ENCODE measurements at regions not wholly inside any gene's neighbourhood (a gene's known extent, or its start where the extent isn't known, plus 50 kb on each side); places are given as distances from the start of the nearest gene placed in this dataset.
"Not testable (repeated sequence)": the region's sequence is repeated elsewhere in the genome, so short reads cannot be mapped to it uniquely, and the experiment has no call there.

DNA sequence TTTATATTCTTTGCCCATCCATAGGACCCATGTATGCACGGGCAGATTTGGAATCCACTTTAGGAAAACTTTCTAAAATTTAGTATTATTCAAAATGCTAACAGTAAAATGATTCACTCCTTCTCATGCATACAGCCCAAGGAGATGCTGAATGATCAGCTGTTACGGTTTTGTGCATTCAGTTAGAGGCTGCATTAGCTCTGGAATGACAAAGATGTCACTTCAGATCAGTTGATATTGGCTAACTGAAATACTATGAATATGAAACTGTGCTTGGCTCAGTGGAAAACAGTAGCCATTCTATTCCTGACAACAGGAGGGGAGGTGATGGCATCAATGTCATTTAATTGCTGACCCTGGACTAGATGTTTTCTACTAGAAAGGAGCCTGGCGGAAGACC, 560.7 kb downstream of the ZNF608 start:
- H3K27me3 Mint-ChIP-seq: no peaks in the 10 kb centered on the region
- H3K4me1 Mint-ChIP-seq: no peaks in the 10 kb centered on the region
- DNase-seq (no peak), ATAC-seq (ENCODE audit: low read depth) (no peak)
- POLR2A ChIA-PET: no interaction called here
- no peak overlapping the region for H3K4me3 Mint-ChIP-seq
- H3K27ac Mint-ChIP-seq: no peak overlapping the region
- peaks cover 5% of the 10 kb centered on the region for H3K9me3 Mint-ChIP-seq
- H3K36me3 Mint-ChIP-seq: no peaks in the 10 kb centered on the region

DNA sequence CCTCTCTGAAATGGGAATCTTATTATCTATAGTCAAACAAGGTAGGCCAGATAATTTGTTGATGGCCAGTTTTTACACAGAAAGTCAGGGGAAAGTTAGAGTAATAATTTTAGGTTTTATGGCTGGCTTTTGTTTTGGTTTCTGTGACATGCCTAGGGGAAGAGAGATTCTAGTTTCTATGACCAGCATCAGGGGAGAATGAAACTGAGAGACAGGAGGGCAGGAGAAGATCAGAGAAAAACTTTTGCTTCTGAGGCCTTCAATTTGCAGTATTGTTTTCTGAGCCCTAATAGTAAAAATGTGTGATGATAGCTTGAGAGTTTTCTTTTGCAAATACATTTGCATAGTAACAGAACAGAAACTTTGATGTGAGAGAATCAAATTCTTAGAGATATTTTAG, 564.3 kb downstream of the ZNF608 start:
- no peak for ATAC-seq (ENCODE audit: low read depth)
- DNase-seq: no peak
- H3K27ac Mint-ChIP-seq: no peak overlapping the region
- H3K4me1 Mint-ChIP-seq: no peaks in the 10 kb centered on the region
- no peaks in the 10 kb centered on the region for H3K9me3 Mint-ChIP-seq
- H3K4me3 Mint-ChIP-seq: no peak overlapping the region
- H3K36me3 Mint-ChIP-seq: no peaks in the 10 kb centered on the region
- no peaks in the 10 kb centered on the region for H3K27me3 Mint-ChIP-seq
- POLR2A ChIA-PET: no interaction called here

DNA sequence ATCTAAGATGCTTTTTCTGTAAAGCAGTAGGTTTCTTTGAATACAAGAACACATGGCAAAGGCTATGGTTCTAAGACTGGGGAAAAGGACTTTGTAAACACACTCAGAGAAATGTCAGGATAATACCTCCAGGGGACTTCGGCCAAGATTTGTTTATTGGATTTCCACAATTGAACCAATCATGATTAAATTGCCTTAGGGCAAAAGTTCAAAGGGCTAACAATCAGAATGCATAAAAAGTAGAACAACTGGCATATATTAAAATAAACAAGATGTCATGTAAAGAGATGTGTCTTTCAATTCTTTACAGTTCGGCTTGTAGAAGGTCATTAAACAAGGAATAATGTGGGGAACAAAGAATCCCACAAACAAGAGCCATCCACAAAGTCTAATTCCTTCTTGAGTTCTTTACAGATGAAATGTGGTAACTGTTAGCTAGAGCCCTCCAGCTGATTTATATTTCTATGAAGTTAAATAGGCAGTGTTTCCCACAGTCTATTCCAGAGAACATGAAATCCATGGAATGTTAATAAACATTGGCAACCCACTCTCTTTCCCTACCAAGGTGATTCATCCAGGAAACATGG, 565.5 kb downstream of the ZNF608 start:
- Mint-ChIP-seq H3K36me3 (no peaks in the 10 kb centered on the region), H3K27me3 (no peaks in the 10 kb centered on the region), H3K4me1 (no peaks in the 10 kb centered on the region), H3K9me3 (no peaks in the 10 kb centered on the region), H3K27ac (no peak overlapping the region), H3K4me3 (no peak overlapping the region)
- ATAC-seq (ENCODE audit: low read depth) (no peak), DNase-seq (no peak)
- POLR2A ChIA-PET: no interaction called here

DNA sequence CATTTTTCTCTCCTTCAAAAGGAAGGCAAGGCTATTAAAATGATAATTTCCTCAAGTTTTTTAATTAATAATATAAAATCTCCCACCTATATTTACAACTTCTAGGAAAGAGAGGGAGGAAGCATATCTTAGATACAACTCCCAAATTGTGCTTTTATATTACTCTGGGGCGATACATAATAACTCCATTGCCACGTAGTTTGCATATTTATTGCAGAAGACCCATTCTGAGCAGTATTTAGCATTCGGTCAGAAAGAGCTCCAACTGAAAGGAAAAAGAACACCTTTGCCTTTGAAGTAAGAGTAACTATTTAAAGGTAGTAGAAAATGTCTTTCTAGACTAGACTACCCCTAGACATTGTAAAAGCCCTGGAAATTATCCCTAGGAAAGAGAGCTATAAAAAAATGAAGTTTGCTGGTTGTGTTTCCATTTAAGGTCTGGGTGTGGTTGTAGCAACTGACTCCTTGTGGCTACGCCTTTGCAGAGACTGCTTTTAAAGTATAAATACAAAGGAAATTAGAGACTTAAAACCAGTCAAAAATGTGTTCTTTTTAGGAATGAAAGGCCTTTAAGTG, 566.1 kb downstream of the ZNF608 start:
- H3K27me3 Mint-ChIP-seq: no peaks in the 10 kb centered on the region
- ATAC-seq (ENCODE audit: low read depth) (no peak), DNase-seq (no peak)
- no peak overlapping the region for H3K4me3 Mint-ChIP-seq
- no peak overlapping the region for H3K27ac Mint-ChIP-seq
- no peaks in the 10 kb centered on the region for H3K4me1 Mint-ChIP-seq
- POLR2A ChIA-PET: no interaction called here
- H3K9me3 Mint-ChIP-seq: no peaks in the 10 kb centered on the region
- H3K36me3 Mint-ChIP-seq: no peaks in the 10 kb centered on the region

DNA sequence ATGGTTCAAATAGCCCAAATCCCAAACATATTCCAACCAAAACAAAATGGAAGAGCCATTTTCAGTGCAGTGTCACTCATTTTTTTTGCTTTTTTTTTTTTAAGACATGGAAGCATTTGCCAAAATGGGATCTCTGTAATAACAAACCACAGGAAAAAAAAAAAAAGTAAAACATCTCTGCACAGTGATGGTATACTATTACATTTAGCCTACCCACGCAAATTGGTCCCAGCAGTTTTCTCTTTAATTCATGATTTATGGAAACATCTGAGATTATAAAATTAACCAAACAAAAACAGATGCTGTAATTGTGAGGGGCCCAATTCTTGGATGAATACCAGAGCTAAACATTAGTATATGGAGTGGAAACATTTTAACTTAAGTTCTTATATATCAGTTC, 566.6 kb downstream of the ZNF608 start:
- Mint-ChIP-seq H3K36me3 (no peaks in the 10 kb centered on the region), H3K4me3 (no peak overlapping the region), H3K4me1 (no peaks in the 10 kb centered on the region), H3K27me3 (no peaks in the 10 kb centered on the region), H3K9me3 (no peaks in the 10 kb centered on the region), H3K27ac (no peak overlapping the region)
- POLR2A ChIA-PET: no interaction called here
- DNase-seq (no peak), ATAC-seq (ENCODE audit: low read depth) (no peak)

DNA sequence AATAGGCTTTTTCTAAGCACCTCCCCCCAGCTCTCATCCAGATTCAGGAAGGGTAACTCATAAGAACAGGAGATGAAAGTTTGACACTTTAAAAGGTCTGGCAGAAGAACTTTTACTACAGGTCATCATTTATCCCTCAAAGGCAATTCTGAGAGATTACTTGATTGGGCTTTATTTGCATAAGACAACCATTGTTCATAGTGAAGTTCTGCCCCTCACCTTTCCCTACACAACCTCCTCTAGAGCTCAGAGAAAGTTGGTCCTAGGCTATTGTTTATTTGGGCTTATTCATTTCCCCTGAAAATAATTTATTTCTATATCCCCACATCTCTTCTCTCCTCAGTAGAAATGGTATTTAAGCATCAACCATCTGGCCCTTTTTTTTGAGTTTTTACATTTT, 568.4 kb downstream of the ZNF608 start:
- Mint-ChIP-seq H3K4me3 (no peak overlapping the region), H3K4me1 (no peaks in the 10 kb centered on the region), H3K27ac (no peak overlapping the region), H3K9me3 (no peaks in the 10 kb centered on the region), H3K27me3 (no peaks in the 10 kb centered on the region), H3K36me3 (no peaks in the 10 kb centered on the region)
- no peak for DNase-seq
- POLR2A ChIA-PET: no interaction called here
- no peak for ATAC-seq (ENCODE audit: low read depth)

DNA sequence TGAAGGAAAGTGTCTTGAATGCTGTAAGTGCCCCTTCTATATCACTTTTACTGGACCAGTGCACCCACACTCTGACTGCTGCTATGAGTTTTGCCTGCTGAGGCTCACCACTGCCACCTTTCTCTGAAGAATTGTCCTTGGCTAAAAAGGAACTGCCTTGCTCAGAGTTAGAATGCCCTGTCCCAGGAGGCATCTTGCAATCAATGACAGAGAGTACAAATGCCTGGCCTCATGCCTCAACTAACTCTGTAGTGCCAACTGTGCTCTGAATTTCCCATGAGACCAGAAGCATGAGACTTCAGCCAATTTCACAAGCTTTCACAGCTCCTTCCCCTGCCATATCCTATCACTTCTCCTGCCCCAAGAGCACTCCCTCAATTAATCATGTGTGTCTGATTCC, 569.7 kb downstream of the ZNF608 start:
- H3K4me1 Mint-ChIP-seq: no peaks in the 10 kb centered on the region

DNA sequence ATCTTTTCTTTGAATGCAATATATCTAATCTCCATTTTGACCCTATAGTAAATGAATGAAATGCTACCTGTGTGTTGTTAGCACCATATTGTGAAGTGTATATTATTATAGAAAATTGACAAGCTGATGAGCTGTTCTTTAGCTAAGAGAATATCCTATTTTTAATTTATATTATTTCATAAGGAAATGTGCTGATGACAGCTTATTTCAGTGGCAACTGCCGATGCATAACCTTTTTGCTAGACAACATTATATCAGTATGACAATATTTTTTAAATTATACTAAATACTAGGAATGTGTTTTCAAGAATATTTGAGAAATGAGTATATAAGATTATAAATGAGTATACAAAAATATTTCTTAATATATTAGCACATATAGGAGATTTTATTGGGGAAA, 573.1 kb downstream of the ZNF608 start:
- peaks cover 5% of the 10 kb centered on the region for H3K9me3 Mint-ChIP-seq
- H3K36me3 Mint-ChIP-seq: no peaks in the 10 kb centered on the region
- no peak for ATAC-seq (ENCODE audit: low read depth)
- no peak overlapping the region for H3K27ac Mint-ChIP-seq
- no peak overlapping the region for H3K4me3 Mint-ChIP-seq
- POLR2A ChIA-PET: no interaction called here
- no peaks in the 10 kb centered on the region for H3K27me3 Mint-ChIP-seq
- DNase-seq: no peak
- H3K4me1 Mint-ChIP-seq: no peaks in the 10 kb centered on the region

More for the DNA sequence above, 569.7 kb downstream of the ZNF608 start:
- ATAC-seq (ENCODE audit: low read depth) (no peak), DNase-seq (no peak)
- no peaks in the 10 kb centered on the region for H3K9me3 Mint-ChIP-seq
- H3K4me3 Mint-ChIP-seq: no peak overlapping the region
- H3K36me3 Mint-ChIP-seq: no peaks in the 10 kb centered on the region
- no peaks in the 10 kb centered on the region for H3K27me3 Mint-ChIP-seq
- no peak overlapping the region for H3K27ac Mint-ChIP-seq
- POLR2A ChIA-PET: no interaction called here

DNA sequence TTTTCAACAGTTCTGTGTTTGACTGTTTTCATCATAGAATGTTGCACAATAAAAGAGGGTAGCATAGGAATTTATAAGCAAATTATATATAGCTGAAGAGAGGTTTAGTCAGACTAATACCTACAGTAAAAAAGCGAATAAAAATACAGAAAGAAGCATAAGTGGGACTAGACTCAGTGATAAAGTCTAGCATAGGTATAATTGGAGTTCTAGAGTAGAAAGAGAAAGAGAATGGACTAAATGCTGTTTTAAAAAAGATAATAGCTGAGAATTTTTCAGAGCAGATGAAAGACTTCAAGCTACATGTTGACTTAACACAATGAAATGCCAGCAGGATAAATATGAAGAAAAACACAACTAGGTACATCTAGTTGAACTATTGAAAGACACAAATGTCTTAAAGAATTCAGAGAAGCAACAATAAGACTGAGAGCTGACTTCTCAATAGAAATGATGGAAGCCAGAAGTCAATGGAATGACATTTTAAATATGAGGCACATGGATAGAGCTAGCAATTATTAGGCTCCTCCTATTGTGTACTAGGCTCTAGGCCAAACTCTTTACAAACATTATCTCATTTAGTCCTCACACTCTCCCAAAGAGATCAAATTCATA, 573.9 kb downstream of the ZNF608 start:
- POLR2A ChIA-PET: no interaction called here
- ATAC-seq (ENCODE audit: low read depth) (no peak), DNase-seq (no peak)
- Mint-ChIP-seq H3K27me3 (no peaks in the 10 kb centered on the region), H3K4me1 (no peaks in the 10 kb centered on the region), H3K36me3 (no peaks in the 10 kb centered on the region), H3K4me3 (no peak overlapping the region), H3K9me3 (peaks cover 5% of the 10 kb centered on the region), H3K27ac (no peak overlapping the region)

DNA sequence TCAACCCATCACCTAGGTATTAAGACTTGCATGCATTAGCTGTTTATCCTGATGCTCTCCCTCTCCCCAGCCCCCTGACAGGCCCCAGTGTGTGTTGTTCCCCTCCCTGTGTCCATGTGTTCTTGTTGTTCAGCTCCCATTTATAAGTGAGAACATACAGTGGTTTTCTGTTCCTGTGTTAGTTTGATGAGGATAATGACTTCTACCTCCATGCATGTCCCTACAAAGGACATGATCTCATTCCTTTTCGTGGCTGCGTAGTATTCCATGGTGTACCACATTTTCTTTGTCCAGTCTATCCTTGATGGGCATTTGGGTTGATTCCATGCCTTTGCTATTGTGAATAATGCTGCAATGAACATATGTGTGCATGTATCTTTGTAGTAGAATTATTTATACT, 578.3 kb downstream of the ZNF608 start:
- H3K9me3 Mint-ChIP-seq; H3K4me3 Mint-ChIP-seq; H3K36me3 Mint-ChIP-seq; DNase-seq; POLR2A ChIA-PET; ATAC-seq (ENCODE audit: low read depth); H3K27me3 Mint-ChIP-seq; H3K27ac Mint-ChIP-seq; H3K4me1 Mint-ChIP-seq: not testable (repeated sequence)

DNA sequence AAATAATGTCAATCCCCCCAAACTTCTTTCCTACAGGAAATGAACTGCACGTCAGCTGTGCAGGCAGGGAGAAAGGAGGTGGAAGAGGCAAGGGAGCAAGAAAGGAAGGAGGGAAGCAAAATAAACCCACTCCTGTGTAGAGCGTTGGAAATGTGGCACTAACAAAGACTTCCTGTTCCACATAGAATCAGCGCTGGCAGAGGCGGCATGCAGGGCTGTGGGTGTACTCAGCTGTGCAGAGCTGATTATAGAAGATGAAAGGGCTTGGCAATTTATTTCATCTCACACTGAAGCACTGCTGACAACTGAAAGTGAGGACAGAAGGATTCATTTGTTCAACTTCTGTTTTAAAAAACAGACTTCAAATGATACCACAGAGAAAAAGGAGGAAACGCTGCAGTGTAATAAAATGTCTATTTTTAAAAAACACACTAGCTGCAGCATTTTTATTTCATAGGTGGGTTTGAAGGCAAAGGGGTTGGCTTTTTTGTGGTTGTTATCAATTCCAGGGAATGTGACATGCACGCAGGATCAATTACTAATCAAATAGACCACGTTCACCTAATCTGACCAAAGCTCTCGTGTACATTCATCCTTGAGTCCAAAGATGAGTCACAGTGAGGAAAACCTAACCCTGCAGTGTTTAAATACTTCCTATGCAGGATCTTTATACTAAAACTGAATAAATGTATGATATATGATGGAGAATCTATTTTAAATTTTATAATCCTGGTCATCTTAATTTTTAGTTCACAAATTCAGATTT, 583.5 kb downstream of the ZNF608 start:
- Mint-ChIP-seq H3K36me3 (no peaks in the 10 kb centered on the region), H3K27ac (no peak overlapping the region), H3K4me1 (peaks cover 4% of the 10 kb centered on the region), H3K9me3 (peaks cover 2% of the 10 kb centered on the region), H3K4me3 (peak overlapping the region; percentile 41), H3K27me3 (no peaks in the 10 kb centered on the region)
- peak; percentile 66 for ATAC-seq (ENCODE audit: low read depth)
- no peak for DNase-seq
- POLR2A ChIA-PET: no interaction called here

DNA sequence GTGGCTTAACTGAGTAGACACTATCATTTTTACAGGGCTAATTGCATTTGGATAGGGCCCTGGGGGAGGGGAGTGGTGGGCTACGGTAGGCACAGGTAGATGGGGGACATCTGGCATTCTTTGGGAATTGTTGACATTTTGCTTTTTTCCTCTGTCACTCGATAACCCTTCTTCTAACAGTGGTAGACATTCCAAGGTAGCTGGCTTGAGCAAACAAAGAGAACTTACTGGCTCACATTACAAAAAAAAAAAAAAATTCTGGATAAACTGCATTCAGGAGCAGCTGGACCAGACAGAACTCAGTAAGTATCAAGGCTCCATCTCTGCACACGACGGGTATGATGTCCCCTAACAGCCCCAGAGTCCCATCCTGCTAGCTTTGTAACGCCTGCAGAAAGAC, 585.2 kb downstream of the ZNF608 start:
- H3K4me1 Mint-ChIP-seq: peaks cover 10% of the 10 kb centered on the region
- ATAC-seq (ENCODE audit: low read depth): no peak
- H3K4me3 Mint-ChIP-seq: no peak overlapping the region
- no peaks in the 10 kb centered on the region for H3K27me3 Mint-ChIP-seq
- POLR2A ChIA-PET: no interaction called here
- H3K27ac Mint-ChIP-seq: no peak overlapping the region
- H3K9me3 Mint-ChIP-seq: peaks cover 2% of the 10 kb centered on the region
- H3K36me3 Mint-ChIP-seq: peaks cover 3% of the 10 kb centered on the region
- no peak for DNase-seq

DNA sequence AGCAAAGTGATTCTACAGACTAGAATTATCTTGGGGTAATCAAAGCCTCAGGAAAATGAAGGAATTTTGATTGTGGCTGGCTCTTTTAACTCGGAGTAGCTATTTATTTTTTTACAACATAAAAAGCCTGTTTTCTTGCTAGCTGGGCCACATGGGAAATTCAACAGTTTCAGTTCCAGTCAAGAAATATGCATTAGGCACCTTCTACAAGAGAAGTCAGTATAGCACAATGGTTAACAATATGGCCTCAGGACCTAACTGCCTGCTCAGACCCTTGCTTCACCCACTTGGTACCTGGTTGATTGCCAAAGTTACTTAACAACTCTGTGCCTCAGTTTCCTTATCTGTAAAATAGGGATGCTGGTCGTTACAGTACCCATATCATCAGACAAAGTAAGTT, 586.2 kb downstream of the ZNF608 start:
- Mint-ChIP-seq H3K9me3 (peaks cover 7% of the 10 kb centered on the region), H3K27me3 (no peaks in the 10 kb centered on the region), H3K4me3 (no peak overlapping the region), H3K4me1 (peaks cover 10% of the 10 kb centered on the region), H3K36me3 (peaks cover 3% of the 10 kb centered on the region), H3K27ac (no peak overlapping the region)
- POLR2A ChIA-PET: no interaction called here
- no peak for DNase-seq
- ATAC-seq (ENCODE audit: low read depth): no peak

DNA sequence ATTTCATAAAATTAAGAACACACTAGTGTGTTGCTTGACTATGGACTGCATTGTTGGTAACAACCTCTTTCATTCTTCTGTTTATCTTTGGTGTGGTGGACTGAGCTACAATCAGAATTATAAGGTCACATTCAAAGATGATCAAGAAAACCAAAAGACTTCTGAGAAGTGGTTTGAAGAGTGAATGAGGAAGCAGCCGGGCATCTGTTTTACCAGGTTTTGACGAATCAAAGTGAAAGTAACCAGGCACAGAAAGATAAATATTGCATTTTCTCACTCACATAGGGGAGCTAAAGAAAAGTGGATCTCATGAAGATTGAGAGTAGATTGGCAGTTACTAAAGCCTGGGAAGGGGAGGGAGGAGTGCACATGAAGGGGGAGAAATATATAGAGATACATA, 589.1 kb downstream of the ZNF608 start:
- H3K9me3 Mint-ChIP-seq: peaks cover 10% of the 10 kb centered on the region
- POLR2A ChIA-PET: no interaction called here
- peak overlapping the region; percentile 80 for H3K4me3 Mint-ChIP-seq
- peak overlapping the region; percentile 80 for H3K27ac Mint-ChIP-seq
- no peak for DNase-seq
- ATAC-seq (ENCODE audit: low read depth): peak; percentile 42
- peaks cover 6% of the 10 kb centered on the region for H3K4me1 Mint-ChIP-seq
- peaks cover 3% of the 10 kb centered on the region for H3K36me3 Mint-ChIP-seq
- H3K27me3 Mint-ChIP-seq: no peaks in the 10 kb centered on the region

Data from activated naive CD8-positive, alpha-beta T cell treated with anti-CD3 and anti-CD28 coated beads, Interleukin-2, amount 10 ng/mL, durations not matched to agents 7 days and 5 days (primary cell).